HEK293 (cell line): ENCODE measurements at regions not wholly inside any gene's neighbourhood (a gene's known extent, or its start where the extent isn't known, plus 50 kb on each side); places are given as distances from the start of the nearest gene placed in this dataset.

Source experiments
- CTCF ChIA-PET: fragments of 350-600 bp; formaldehyde crosslinking; extraction: SDS; loops from one replicate; lab custom pipeline; 2021; ENCODE audit warnings: antibody characterized with exemption; lab: Yijun Ruan, JAX
- POLR2A ChIA-PET: fragments of 300-600 bp; formaldehyde crosslinking; extraction: SDS; loops from one replicate; lab custom pipeline; 2020; ENCODE audit warnings: antibody characterized with exemption, inconsistent platforms; lab: Yijun Ruan, JAX
- H3K27ac ChIP-seq: fragments of 200-500 bp; sonication (Bioruptor generic); 2 replicates; pipeline ENCODE4 v1.5.1; 2014; ENCODE audit warnings: low read depth, low read length, control low read depth, inconsistent platforms; ENCODE audit errors: extremely low read depth
- H3K36me3 ChIP-seq, 2 experiments: fragments of 200-500 bp in 1 of 2; sonication (Bioruptor generic) in 1 of 2; 1 replicate in 1 of 2; 2 replicates in 1 of 2; pipeline ENCODE4 v1.5.1; 2014 to 2017; ENCODE audit warnings: inconsistent platforms in 2 of 2, low read length in 2 of 2; ENCODE audit not compliant: control insufficient read depth in 2 of 2, insufficient read depth in 1 of 2
- H3K4me1 ChIP-seq: fragments of 200-500 bp; sonication (Bioruptor generic); 2 replicates; pipeline ENCODE4 v1.5.1; 2014; ENCODE audit warnings: mild to moderate bottlenecking, low read length, inconsistent platforms; ENCODE audit not compliant: control insufficient read depth, insufficient read depth
- H3K4me3 ChIP-seq: 2 replicates; pipeline ENCODE4 v1.5.1; 2011; ENCODE audit warnings: low read depth, mild to moderate bottlenecking, control low read depth, low read length, moderate library complexity
- H3K9me3 ChIP-seq: fragments of 200-500 bp; sonication (Bioruptor generic); 2 replicates; pipeline ENCODE4 v1.5.1; 2014; ENCODE audit warnings: low read depth, low read length, inconsistent platforms; ENCODE audit not compliant: control insufficient read depth, insufficient read depth
- BCL11B ChIP-seq: fragments of 450-650 bp; formaldehyde crosslinking; IDR thresholded peaks from 2 replicates; pipeline ENCODE4 v1.5.1; 2016; ENCODE audit warnings: low read depth, missing biosample characterization, missing genetic modification characterization
- EGR2 ChIP-seq: fragments of 450-650 bp; formaldehyde crosslinking; IDR thresholded peaks from 2 replicates; pipeline ENCODE4 v1.5.1; 2016; ENCODE audit warnings: low read depth, missing biosample characterization, missing genetic modification characterization
- GFI1B ChIP-seq: fragments of 450-650 bp; formaldehyde crosslinking; IDR thresholded peaks from 2 replicates; pipeline ENCODE4 v1.5.1; 2016; ENCODE audit warnings: missing biosample characterization, missing genetic modification characterization
- GLIS2 ChIP-seq: fragments of 450-650 bp; formaldehyde crosslinking; IDR thresholded peaks from 2 replicates; pipeline ENCODE4 v1.5.1; 2016; ENCODE audit warnings: missing biosample characterization, missing genetic modification characterization
- IKZF3 ChIP-seq: fragments of 450-650 bp; IDR thresholded peaks from 2 replicates; pipeline ENCODE4 v1.5.0; 2018; ENCODE audit warnings: missing biosample characterization, mild to moderate bottlenecking, missing genetic modification characterization, moderate library complexity
- SCRT2 ChIP-seq: fragments of 450-650 bp; formaldehyde crosslinking; IDR thresholded peaks from 2 replicates; pipeline ENCODE4 v1.5.1; 2016; ENCODE audit warnings: missing biosample characterization, missing genetic modification characterization
- SETDB1 ChIP-seq: IDR thresholded peaks from one replicate; pipeline ENCODE4 v1.6.1; 2017; ENCODE audit warnings: mild to moderate bottlenecking, low read length, moderate library complexity, mixed read lengths; ENCODE audit not compliant: insufficient read length
- ZNF157 ChIP-seq: fragments of 450-650 bp; formaldehyde crosslinking; IDR thresholded peaks from 2 replicates; pipeline ENCODE4 v1.5.1; 2016; ENCODE audit warnings: missing biosample characterization, missing genetic modification characterization
- ZNF202 ChIP-seq: fragments of 450-650 bp; formaldehyde crosslinking; IDR thresholded peaks from 2 replicates; pipeline ENCODE4 v1.5.1; 2016; ENCODE audit warnings: missing biosample characterization, missing genetic modification characterization, borderline replicate concordance
- ZNF211 ChIP-seq: fragments of 450-650 bp; formaldehyde crosslinking; IDR thresholded peaks from 2 replicates; pipeline ENCODE4 v1.5.1; 2016; ENCODE audit warnings: low read depth, missing biosample characterization, missing genetic modification characterization
- ZNF214 ChIP-seq: fragments of 450-650 bp; formaldehyde crosslinking; IDR thresholded peaks from 2 replicates; pipeline ENCODE4 v1.5.1; 2017; ENCODE audit warnings: missing biosample characterization, mild to moderate bottlenecking, missing genetic modification characterization, borderline replicate concordance
- ZNF248 ChIP-seq: fragments of 450-650 bp; formaldehyde crosslinking; IDR thresholded peaks from 2 replicates; pipeline ENCODE4 v1.5.1; 2017; ENCODE audit warnings: missing biosample characterization, missing genetic modification characterization
- ZNF335 ChIP-seq: fragments of 450-650 bp; formaldehyde crosslinking; conservative IDR thresholded peaks from 2 replicates; pipeline ENCODE4 v1.5.1; 2016; ENCODE audit warnings: missing biosample characterization, missing genetic modification characterization
- ZNF350 ChIP-seq: fragments of 450-650 bp; formaldehyde crosslinking; IDR thresholded peaks from 2 replicates; pipeline ENCODE4 v1.5.0; 2017; ENCODE audit warnings: missing biosample characterization, mild to moderate bottlenecking, missing genetic modification characterization
- ZNF501 ChIP-seq: fragments of 450-650 bp; formaldehyde crosslinking; IDR thresholded peaks from 2 replicates; pipeline ENCODE4 v1.5.1; 2016; ENCODE audit warnings: missing biosample characterization, missing genetic modification characterization
- ZNF530 ChIP-seq: fragments of 450-650 bp; formaldehyde crosslinking; IDR thresholded peaks from 2 replicates; pipeline ENCODE4 v1.5.1; 2016; ENCODE audit warnings: low read depth, missing biosample characterization, missing genetic modification characterization
- ZNF561 ChIP-seq: fragments of 450-650 bp; IDR thresholded peaks from 2 replicates; pipeline ENCODE4 v1.5.1; 2018; ENCODE audit warnings: missing biosample characterization, missing genetic modification characterization, borderline replicate concordance
- ZNF621 ChIP-seq: fragments of 450-650 bp; formaldehyde crosslinking; IDR thresholded peaks from 2 replicates; pipeline ENCODE4 v1.5.1; 2017; ENCODE audit warnings: missing biosample characterization, missing genetic modification characterization
- ZNF777 ChIP-seq: fragments of 450-650 bp; formaldehyde crosslinking; IDR thresholded peaks from 2 replicates; pipeline ENCODE4 v1.5.1; 2017; ENCODE audit warnings: missing biosample characterization, missing genetic modification characterization, borderline replicate concordance
- TF ChIP-seq, protein P1 (sequence below): fragments of 450-650 bp; formaldehyde crosslinking; IDR thresholded peaks from 2 replicates; pipeline ENCODE4 v1.5.1; 2017; ENCODE audit warnings: missing biosample characterization, missing genetic modification characterization
- TF ChIP-seq, protein P2 (sequence below): fragments of 450-650 bp; formaldehyde crosslinking; IDR thresholded peaks from 2 replicates; pipeline ENCODE4 v1.5.1; 2016; ENCODE audit warnings: missing biosample characterization, missing genetic modification characterization
- TF ChIP-seq, protein P3 (sequence below): fragments of 450-650 bp; formaldehyde crosslinking; IDR thresholded peaks from 2 replicates; pipeline ENCODE4 v1.5.1; 2016; ENCODE audit warnings: missing biosample characterization, missing genetic modification characterization

DNA sequence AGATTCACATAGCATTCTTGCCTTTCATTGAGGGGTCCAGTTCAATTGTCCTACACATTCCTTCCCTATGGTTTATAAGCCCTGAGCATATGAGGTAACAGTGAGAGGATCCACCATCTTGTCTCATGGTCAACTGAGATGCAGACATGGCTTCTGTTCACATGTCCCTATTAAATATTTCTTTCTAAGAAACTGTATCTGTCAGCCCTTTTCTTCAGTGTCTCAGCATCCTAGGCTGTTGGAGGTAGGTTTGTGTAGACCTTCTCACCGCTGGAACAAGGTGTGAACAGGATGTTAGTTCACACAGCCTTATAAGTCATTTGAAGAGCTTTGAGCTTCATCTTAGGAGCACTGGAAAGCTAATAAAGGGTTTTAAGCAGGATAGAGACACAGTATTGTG is 110.3 kb upstream of the EDNRB start (continued):
- TF ChIP-seq, protein P1, sequence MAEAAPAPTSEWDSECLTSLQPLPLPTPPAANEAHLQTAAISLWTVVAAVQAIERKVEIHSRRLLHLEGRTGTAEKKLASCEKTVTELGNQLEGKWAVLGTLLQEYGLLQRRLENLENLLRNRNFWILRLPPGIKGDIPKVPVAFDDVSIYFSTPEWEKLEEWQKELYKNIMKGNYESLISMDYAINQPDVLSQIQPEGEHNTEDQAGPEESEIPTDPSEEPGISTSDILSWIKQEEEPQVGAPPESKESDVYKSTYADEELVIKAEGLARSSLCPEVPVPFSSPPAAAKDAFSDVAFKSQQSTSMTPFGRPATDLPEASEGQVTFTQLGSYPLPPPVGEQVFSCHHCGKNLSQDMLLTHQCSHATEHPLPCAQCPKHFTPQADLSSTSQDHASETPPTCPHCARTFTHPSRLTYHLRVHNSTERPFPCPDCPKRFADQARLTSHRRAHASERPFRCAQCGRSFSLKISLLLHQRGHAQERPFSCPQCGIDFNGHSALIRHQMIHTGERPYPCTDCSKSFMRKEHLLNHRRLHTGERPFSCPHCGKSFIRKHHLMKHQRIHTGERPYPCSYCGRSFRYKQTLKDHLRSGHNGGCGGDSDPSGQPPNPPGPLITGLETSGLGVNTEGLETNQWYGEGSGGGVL (tag by site-specific recombination): no peak
- no peak for TF ChIP-seq ZNF335
- TF ChIP-seq, protein P2, sequence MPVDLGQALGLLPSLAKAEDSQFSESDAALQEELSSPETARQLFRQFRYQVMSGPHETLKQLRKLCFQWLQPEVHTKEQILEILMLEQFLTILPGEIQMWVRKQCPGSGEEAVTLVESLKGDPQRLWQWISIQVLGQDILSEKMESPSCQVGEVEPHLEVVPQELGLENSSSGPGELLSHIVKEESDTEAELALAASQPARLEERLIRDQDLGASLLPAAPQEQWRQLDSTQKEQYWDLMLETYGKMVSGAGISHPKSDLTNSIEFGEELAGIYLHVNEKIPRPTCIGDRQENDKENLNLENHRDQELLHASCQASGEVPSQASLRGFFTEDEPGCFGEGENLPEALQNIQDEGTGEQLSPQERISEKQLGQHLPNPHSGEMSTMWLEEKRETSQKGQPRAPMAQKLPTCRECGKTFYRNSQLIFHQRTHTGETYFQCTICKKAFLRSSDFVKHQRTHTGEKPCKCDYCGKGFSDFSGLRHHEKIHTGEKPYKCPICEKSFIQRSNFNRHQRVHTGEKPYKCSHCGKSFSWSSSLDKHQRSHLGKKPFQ: no peak

GRCh38 chr13:78024996-78025395 is 106.4 kb upstream of the EDNRB start:
- Histone ChIP-seq H3K4me3 (no peak overlapping the region), H3K4me1 (no peaks in the 10 kb centered on the region), H3K27ac (no peak overlapping the region), H3K9me3 (no peaks in the 10 kb centered on the region), H3K36me3 (no peaks in the 10 kb centered on the region)
- ChIA-PET CTCF (no interaction called here), POLR2A (no interaction called here)
- no peak for TF ChIP-seq ZNF621
- TF ChIP-seq EGR2 (tag by site-specific recombination): no peak
- TF ChIP-seq, protein P3, sequence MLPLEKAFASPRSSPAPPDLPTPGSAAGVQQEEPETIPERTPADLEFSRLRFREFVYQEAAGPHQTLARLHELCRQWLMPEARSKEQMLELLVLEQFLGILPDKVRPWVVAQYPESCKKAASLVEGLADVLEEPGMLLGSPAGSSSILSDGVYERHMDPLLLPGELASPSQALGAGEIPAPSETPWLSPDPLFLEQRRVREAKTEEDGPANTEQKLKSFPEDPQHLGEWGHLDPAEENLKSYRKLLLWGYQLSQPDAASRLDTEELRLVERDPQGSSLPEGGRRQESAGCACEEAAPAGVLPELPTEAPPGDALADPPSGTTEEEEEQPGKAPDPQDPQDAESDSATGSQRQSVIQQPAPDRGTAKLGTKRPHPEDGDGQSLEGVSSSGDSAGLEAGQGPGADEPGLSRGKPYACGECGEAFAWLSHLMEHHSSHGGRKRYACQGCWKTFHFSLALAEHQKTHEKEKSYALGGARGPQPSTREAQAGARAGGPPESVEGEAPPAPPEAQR (tag by site-specific recombination): no peak
- no peak for TF ChIP-seq ZNF248 (tag by site-specific recombination)
- no peak for TF ChIP-seq SCRT2
- TF ChIP-seq IKZF3 (tag by site-specific recombination): no peak
- no peak for TF ChIP-seq GLIS2 (tag by site-specific recombination)
- TF ChIP-seq ZNF530 (tag by site-specific recombination): no peak
- no peak for TF ChIP-seq ZNF202 (tag by site-specific recombination)
- no peak for TF ChIP-seq ZNF350
- TF ChIP-seq GFI1B (tag by site-specific recombination): no peak
- no peak for TF ChIP-seq ZNF211 (tag by site-specific recombination)
- no peak for TF ChIP-seq ZNF157 (tag by site-specific recombination)
- no peak for TF ChIP-seq BCL11B (tag by site-specific recombination)
- no peak for TF ChIP-seq ZNF214
- no peak for TF ChIP-seq ZNF501
- no peak for TF ChIP-seq ZNF561

GRCh38 chr13:78022164-78022877 is 103.7 kb upstream of the EDNRB start:
- Histone ChIP-seq H3K4me3 (no peak overlapping the region), H3K36me3 (no peaks in the 10 kb centered on the region), H3K4me1 (no peaks in the 10 kb centered on the region), H3K27ac (no peak overlapping the region), H3K9me3 (no peaks in the 10 kb centered on the region)
- POLR2A ChIA-PET: no interaction called here
- CTCF ChIA-PET: no interaction called here
- TF ChIP-seq SETDB1: peak; percentile 30
- no peak for TF ChIP-seq ZNF777
